Prostate gland (tissue), 2 donors: ENCODE measurements at regions not wholly inside any gene's neighbourhood (a gene's known extent, or its start where the extent isn't known, plus 50 kb on each side); places are given as distances from the start of the nearest gene placed in this dataset.

Source experiments
- CTCF ChIP-seq, 4 experiments: fragments of 200-600 bp in 2 of 4; fragments of 450-650 bp in 2 of 4; sonication (generic) in 2 of 4; IDR thresholded peaks; 1 replicate in 3 of 4; 2 replicates in 1 of 4; pipeline ENCODE4 v1.5.1; 2016 to 2019; ENCODE audit warnings: antibody characterized with exemption in 4 of 4, mild to moderate bottlenecking in 2 of 4, moderate library complexity in 2 of 4
- POLR2A ChIP-seq: fragments of 450-650 bp; IDR thresholded peaks from one replicate; pipeline ENCODE4 v1.6.1; 2016; ENCODE audit warnings: antibody characterized with exemption, mild to moderate bottlenecking
- POLR2AphosphoS5 ChIP-seq: sonication (generic); formaldehyde crosslinking; IDR thresholded peaks from one replicate; pipeline ENCODE4 v1.6.1; 2017; ENCODE audit warnings: antibody characterized with exemption

GRCh38 chr3:67713764-67714469, 59.5 kb upstream of the SUCLG2 start:
- TF ChIP-seq CTCF (IDR thresholded peaks at IDR 0.05) = no peak
- no peak for TF ChIP-seq POLR2A
- TF ChIP-seq POLR2AphosphoS5 = no peak
